ENCODE measurements at regions not wholly inside any gene's neighbourhood (a gene's known extent, or its start where the extent isn't known, plus 50 kb on each side); places are given as distances from the start of the nearest gene placed in this dataset.

- intact Hi-C loops (cut with micrococcal nuclease) (no loop called here), dilution Hi-C loops (cut with MboI; ENCODE audit: extremely low pct_ligation_motif_present, low sequenced_read_pairs) (no loop called here)
- no peaks in the 10 kb centered on the region for H3K36me3 ChIP-seq (ENCODE audit: control insufficient read depth in 2 of 2, extremely low read depth in 1 of 2, insufficient read depth in 2 of 2, low read length in 2 of 2)
- no peak overlapping the region for H2AFZ ChIP-seq (ENCODE audit: low read depth, low read length)
- no peak overlapping the region for H3K4me3 ChIP-seq (replicated peaks in 1 of 3; ENCODE audit: insufficient read depth in 1 of 3, low read depth in 1 of 3, low read length in 3 of 3)
- H3K9me1 ChIP-seq (replicated peaks; ENCODE audit: control insufficient read depth, extremely low read depth, insufficient read depth, low read length), result no peaks in the 10 kb centered on the region
- H3K9me3 ChIP-seq (replicated peaks; ENCODE audit: control insufficient read depth, insufficient read depth, low read length), result no peaks in the 10 kb centered on the region
- POLR2A ChIA-PET, result no interaction called here
- H3K27ac ChIP-seq (ENCODE audit: insufficient read depth, low read depth, low read length), result no peak overlapping the region
- no peaks in the 10 kb centered on the region for H3K79me2 ChIP-seq (ENCODE audit: control insufficient read depth, insufficient read depth, low read length)
- no peak overlapping the region for H3K9ac ChIP-seq (replicated peaks; ENCODE audit: extremely low read depth, insufficient read depth, low read length)
- TF ChIP-seq MYC (IDR thresholded peaks at IDR 0.05; ENCODE audit: low read depth, low read length) (no peak), POLR2AphosphoS5 (IDR thresholded peaks at IDR 0.05; ENCODE audit: insufficient read depth, low read depth, low read length) (no peak), CTCF (IDR thresholded peaks at IDR 0.05; ENCODE audit: extremely low read depth in 1 of 2, insufficient read depth in 1 of 2, low read depth in 1 of 2, low read length in 2 of 2) (no peak), POLR2A (IDR thresholded peaks at IDR 0.05; ENCODE audit: low read depth, low read length) (no peak), EZH2 (IDR thresholded peaks at IDR 0.05; ENCODE audit: borderline replicate concordance, low read depth, low read length, severe bottlenecking) (no peak), GATA2 (IDR thresholded peaks at IDR 0.05; ENCODE audit: insufficient read depth, insufficient read length, low read depth, low read length) (no peak), JUN (IDR thresholded peaks at IDR 0.05; ENCODE audit: borderline replicate concordance, insufficient read depth, insufficient read length, low read depth) (no peak), FOS (IDR thresholded peaks at IDR 0.05; ENCODE audit: borderline replicate concordance, insufficient read depth, low read length) (no peak), MAX (IDR thresholded peaks at IDR 0.05; ENCODE audit: insufficient read depth, insufficient read length) (no peak)
- no peak overlapping the region for H3K4me2 ChIP-seq (ENCODE audit: insufficient read depth, low read length)
- H3K4me1 ChIP-seq (ENCODE audit: control insufficient read depth, extremely low read depth, insufficient read depth, low read length), result no peaks in the 10 kb centered on the region
- DNase-seq (ENCODE audit: low read depth, low spot score) (no peak), FAIRE-seq (no peak)
- CTCF ChIA-PET, result no interaction called here
- H4K20me1 ChIP-seq (replicated peaks; ENCODE audit: control insufficient read depth, extremely low read depth, insufficient read depth, low read length), result no peaks in the 10 kb centered on the region
- no TSS peak for BruUV-seq (replicated peaks)
- no peaks in the 10 kb centered on the region for H3K27me3 ChIP-seq (ENCODE audit: control insufficient read depth in 2 of 2, insufficient read depth in 2 of 2, low read length in 2 of 2)
Measured at GRCh38 chr2:139067072-139067471, 286.9 kb upstream of the NXPH2 start.
